ENCODE measurements at regions not wholly inside any gene's neighbourhood (a gene's known extent, or its start where the extent isn't known, plus 50 kb on each side); places are given as distances from the start of the nearest gene placed in this dataset.

- no peak for DNase-seq
- H4K20me1 ChIP-seq (ENCODE audit: insufficient read depth): no peaks in the 10 kb centered on the region
- CTCF ChIA-PET: interaction anchor here (0.6 to 1.1 kb wide), 3 partner anchors 9 to 76 kb away, joined by 3 to 5 read pairs (median 4); no protein-coding TSS in a partner anchor
- no peaks in the 10 kb centered on the region for H3K27me3 ChIP-seq (ENCODE audit: insufficient read depth)
- no peaks in the 10 kb centered on the region for H3K4me1 ChIP-seq (ENCODE audit: control insufficient read depth in 1 of 2, insufficient read depth in 2 of 2, low read depth in 1 of 2, low read length in 1 of 2)
- peaks cover 4% of the 10 kb centered on the region; the same call in 1 of the 2 replicates for H3K9me3 ChIP-seq
- H3K36me3 ChIP-seq (replicated peaks in 1 of 2; ENCODE audit: control insufficient read depth in 1 of 2, insufficient read depth in 2 of 2, low read length in 1 of 2): no peaks in the 10 kb centered on the region
- H3K27ac ChIP-seq (ENCODE audit: low read depth in 2 of 2, low read length in 1 of 2): no peak overlapping the region
- no peak for TF ChIP-seq REST (IDR thresholded peaks at IDR 0.05; ENCODE audit: low read depth, low read length)
- no peak for TF ChIP-seq IRF3 (IDR thresholded peaks at IDR 0.05; ENCODE audit: low read depth, low read length)
- no peak for TF ChIP-seq PBX3 (IDR thresholded peaks at IDR 0.05)
- no peak for TF ChIP-seq CTCF (IDR thresholded peaks at IDR 0.05)
- TF ChIP-seq EP300 (IDR thresholded peaks at IDR 0.05; ENCODE audit: borderline replicate concordance in 1 of 2, low read depth in 1 of 2, low read length in 1 of 2): no peak
- TF ChIP-seq GATA2 (CRISPR knock-in tag; IDR thresholded peaks at IDR 0.05): no peak
- no peak for TF ChIP-seq RFX5 (IDR thresholded peaks at IDR 0.05; ENCODE audit: low read length)
- no peak for TF ChIP-seq MAX (IDR thresholded peaks at IDR 0.05; ENCODE audit: low read depth)
- TF ChIP-seq RCOR1 (IDR thresholded peaks at IDR 0.05; ENCODE audit: low read length): no peak
- no peak for TF ChIP-seq SIN3A (IDR thresholded peaks at IDR 0.05; ENCODE audit: borderline replicate concordance, low read depth, low read length)
- no peak for TF ChIP-seq RAD21 (IDR thresholded peaks at IDR 0.05; ENCODE audit: low read length)
- no peak for TF ChIP-seq FOSL2 (IDR thresholded peaks at IDR 0.05; ENCODE audit: borderline replicate concordance, low read depth)
- no peak for TF ChIP-seq TAF1 (IDR thresholded peaks at IDR 0.05; ENCODE audit: borderline replicate concordance, low read depth, low read length)
- no peak for TF ChIP-seq NRF1 (IDR thresholded peaks at IDR 0.05; ENCODE audit: low read depth, low read length)
- no peak for TF ChIP-seq FOXM1 (IDR thresholded peaks at IDR 0.05; ENCODE audit: low read depth)
- no peak for TF ChIP-seq GABPA (IDR thresholded peaks at IDR 0.05; ENCODE audit: low read depth)
- TF ChIP-seq ELF1 (IDR thresholded peaks at IDR 0.05): no peak
- TF ChIP-seq NFIC (IDR thresholded peaks at IDR 0.05; ENCODE audit: borderline replicate concordance): no peak
- no peak for TF ChIP-seq SMC3 (IDR thresholded peaks at IDR 0.05; ENCODE audit: low read depth, low read length)
- no peak for TF ChIP-seq EZH2phosphoT487 (IDR thresholded peaks at IDR 0.05; ENCODE audit: borderline replicate concordance, low read depth)
- H3K9me2 ChIP-seq: no peaks in the 10 kb centered on the region
- no peak overlapping the region for H3K9ac ChIP-seq
- H3F3A ChIP-seq (replicated peaks; ENCODE audit: insufficient read depth): no peaks in the 10 kb centered on the region
- WGBS (ENCODE audit: low lambda C conversion rate): 23% methylated on average over 3 of the region's 3 CpGs
- POLR2A ChIA-PET: no interaction called here
- no peak overlapping the region for H3K4me2 ChIP-seq
- no peak overlapping the region for H3K4me3 ChIP-seq (ENCODE audit: low read depth in 2 of 2, low read length in 1 of 2)
- no peak overlapping the region for H2AFZ ChIP-seq (ENCODE audit: low read depth)
- no peaks in the 10 kb centered on the region for H3K79me2 ChIP-seq (ENCODE audit: insufficient read depth)
These were observed 281.6 kb upstream of the OBI1 start for GRCh38 chr13:78940455-78941130.

Data from SK-N-SH (cell line).